ENCODE measurements at regions not wholly inside any gene's neighbourhood (a gene's known extent, or its start where the extent isn't known, plus 50 kb on each side); places are given as distances from the start of the nearest gene placed in this dataset.

GRCh38 chr20:7410150-7410549, 530.1 kb downstream of the HAO1 start:
- DNase-seq (ENCODE audit: low spot score) = no peak

GRCh38 chr20:7411075-7411474, 529.2 kb downstream of the HAO1 start:
- DNase-seq (ENCODE audit: low spot score) = no peak

GRCh38 chr20:7415427-7415826, 524.8 kb downstream of the HAO1 start:
- DNase-seq (ENCODE audit: low spot score) = no peak

GRCh38 chr20:7416382-7416781, 523.9 kb downstream of the HAO1 start:
- DNase-seq (ENCODE audit: low spot score) = no peak

GRCh38 chr20:7420345-7420744, 519.9 kb downstream of the HAO1 start:
- DNase-seq (ENCODE audit: low spot score) = no peak

- no peak for DNase-seq (ENCODE audit: low spot score)
Measured at GRCh38 chr20:7426890-7427496, 513.3 kb downstream of the HAO1 start.

- no peak for DNase-seq (ENCODE audit: low spot score)
Measured at GRCh38 chr20:7428946-7429345, 511.3 kb downstream of the HAO1 start.

- DNase-seq (ENCODE audit: low spot score) = no peak
Measured at GRCh38 chr20:7432612-7433011, 507.6 kb downstream of the HAO1 start.

GRCh38 chr20:7437311-7437710, 502.9 kb downstream of the HAO1 start:
- DNase-seq (ENCODE audit: low spot score) = no peak

GRCh38 chr20:7449269-7449668, 491.0 kb downstream of the HAO1 start:
- no peak for DNase-seq (ENCODE audit: low spot score)

- DNase-seq (ENCODE audit: low spot score) = no peak
Measured at GRCh38 chr20:7452890-7453289, 487.4 kb downstream of the HAO1 start.

- DNase-seq (ENCODE audit: low spot score) = no peak
Measured at GRCh38 chr20:7454047-7454446, 486.2 kb downstream of the HAO1 start.

- no peak for DNase-seq (ENCODE audit: low spot score)
Measured at GRCh38 chr20:7458459-7458858, 481.8 kb downstream of the HAO1 start.

- DNase-seq (ENCODE audit: low spot score) = no peak
Measured at GRCh38 chr20:7459083-7459482, 481.2 kb downstream of the HAO1 start.

- DNase-seq (ENCODE audit: low spot score) = no peak
Measured at GRCh38 chr20:7463290-7463689, 477.0 kb downstream of the HAO1 start.

GRCh38 chr20:7470912-7471311, 469.3 kb downstream of the HAO1 start:
- no peak for DNase-seq (ENCODE audit: low spot score)

- no peak for DNase-seq (ENCODE audit: low spot score)
Measured at GRCh38 chr20:7490288-7490687, 450.0 kb downstream of the HAO1 start.

GRCh38 chr20:7492257-7492656, 448.0 kb downstream of the HAO1 start:
- no peak for DNase-seq (ENCODE audit: low spot score)

- no peak for DNase-seq (ENCODE audit: low spot score)
Measured at GRCh38 chr20:7493311-7493710, 446.9 kb downstream of the HAO1 start.

GRCh38 chr20:7496394-7496991, 443.8 kb downstream of the HAO1 start:
- no peak for DNase-seq (ENCODE audit: low spot score)

- DNase-seq (ENCODE audit: low spot score) = no peak
Measured at GRCh38 chr20:7497985-7498384, 442.3 kb downstream of the HAO1 start.

- DNase-seq (ENCODE audit: low spot score) = no peak
Measured at GRCh38 chr20:7499201-7499600, 441.1 kb downstream of the HAO1 start.

- no peak for DNase-seq (ENCODE audit: low spot score)
Measured at GRCh38 chr20:7500231-7500663, 440.0 kb downstream of the HAO1 start.

- no peak for DNase-seq (ENCODE audit: low spot score)
Measured at GRCh38 chr20:7503501-7503900, 436.8 kb downstream of the HAO1 start.
